Astrocyte of the spinal cord (primary cell): ENCODE measurements at regions not wholly inside any gene's neighbourhood (a gene's known extent, or its start where the extent isn't known, plus 50 kb on each side); places are given as distances from the start of the nearest gene placed in this dataset.
"Not testable (repeated sequence)": the region's sequence is repeated elsewhere in the genome, so short reads cannot be mapped to it uniquely, and the experiment has no call there.

ENCODE experiments used
- DNase-seq: peaks from one replicate; pipeline ENCODE4 v3.0.0; 2011; ENCODE audit warnings: low read depth, low spot score
- H3K4me3 ChIP-seq: 2 replicates; pipeline ENCODE4 v1.5.1; 2011; ENCODE audit warnings: low read depth, mild to moderate bottlenecking, low read length, moderate library complexity
- CTCF ChIP-seq: IDR thresholded peaks from 2 replicates; pipeline ENCODE4 v1.5.1; 2012; ENCODE audit warnings: low read depth, mild to moderate bottlenecking, low read length, inconsistent platforms
- in situ Hi-C: cut with HindIII; loops from 2 replicates; pipeline ENCODE4 v1.10.0; 2017; ENCODE audit warnings: low sequenced_read_pairs

- no peak for DNase-seq
- H3K4me3 ChIP-seq: no peak overlapping the region
- in situ Hi-C loops: no loop called here
- TF ChIP-seq CTCF: no peak
Observed at GRCh38 chr14:53401646-53402045, 248.5 kb upstream of the DDHD1 start.

DNA sequence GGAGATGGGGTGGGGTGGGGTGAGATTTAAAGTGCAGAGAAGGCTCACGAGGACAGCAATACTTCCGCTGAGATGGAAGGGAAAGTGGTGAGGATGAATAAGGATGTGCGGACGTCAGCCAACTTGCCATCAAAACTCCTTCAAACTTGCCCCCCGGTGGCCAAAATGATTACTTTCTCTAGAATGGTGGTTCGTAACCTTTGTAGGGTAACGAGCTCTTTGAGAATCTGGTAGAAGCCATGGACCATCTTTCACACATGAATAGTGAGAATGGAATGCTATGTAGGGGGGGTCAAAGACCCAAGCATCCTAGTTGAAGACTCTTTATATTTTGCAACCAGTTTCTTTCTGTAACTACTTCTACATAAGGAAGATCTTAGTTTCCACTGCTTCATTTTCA, 245.9 kb upstream of the DDHD1 start:
- in situ Hi-C loops: no loop called here
- H3K4me3 ChIP-seq: no peak overlapping the region
- peak; percentile 39 for TF ChIP-seq CTCF
- DNase-seq: peak; percentile 70

GRCh38 chr14:53398616-53399015, 245.5 kb upstream of the DDHD1 start:
- TF ChIP-seq CTCF: no peak
- no peak for DNase-seq
- no peak overlapping the region for H3K4me3 ChIP-seq
- in situ Hi-C loops: no loop called here

GRCh38 chr14:53395267-53395666, 242.1 kb upstream of the DDHD1 start:
- in situ Hi-C loops, H3K4me3 ChIP-seq, DNase-seq: not testable (repeated sequence)

DNA sequence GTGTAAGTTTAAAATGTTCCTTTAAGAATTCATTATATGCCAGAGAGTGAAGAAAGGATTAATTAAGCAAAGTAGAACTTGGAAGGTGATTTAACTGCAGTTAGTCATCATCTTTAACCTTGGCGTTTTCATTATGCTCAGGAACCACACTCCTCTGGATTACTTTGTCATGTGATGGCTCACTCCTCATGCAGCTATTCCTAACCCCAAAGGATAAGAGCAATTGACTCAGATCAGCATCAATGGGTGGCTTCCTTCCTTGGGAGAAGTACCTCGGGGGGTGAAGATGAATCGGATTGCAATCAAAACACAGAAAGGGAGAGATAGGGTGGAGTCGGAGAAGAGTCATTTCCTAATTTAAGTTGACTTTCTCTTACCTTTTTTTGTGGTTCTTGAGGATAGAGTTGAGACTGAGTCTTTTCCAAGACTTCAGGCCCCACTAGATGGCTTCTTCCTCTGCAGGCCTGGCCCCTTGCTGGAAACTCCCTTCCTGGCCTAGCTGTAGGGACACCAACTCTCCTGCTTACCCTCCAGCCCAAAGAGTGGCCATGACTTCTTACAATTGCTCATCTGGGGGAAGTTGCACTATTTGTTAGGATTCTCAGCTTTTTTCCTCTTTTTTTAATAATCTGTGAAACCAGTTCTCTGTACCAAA, 238.6 kb upstream of the DDHD1 start:
- no peak for TF ChIP-seq CTCF
- DNase-seq: peak; percentile 88
- H3K4me3 ChIP-seq: no peak overlapping the region
- in situ Hi-C loops: no loop called here

DNA sequence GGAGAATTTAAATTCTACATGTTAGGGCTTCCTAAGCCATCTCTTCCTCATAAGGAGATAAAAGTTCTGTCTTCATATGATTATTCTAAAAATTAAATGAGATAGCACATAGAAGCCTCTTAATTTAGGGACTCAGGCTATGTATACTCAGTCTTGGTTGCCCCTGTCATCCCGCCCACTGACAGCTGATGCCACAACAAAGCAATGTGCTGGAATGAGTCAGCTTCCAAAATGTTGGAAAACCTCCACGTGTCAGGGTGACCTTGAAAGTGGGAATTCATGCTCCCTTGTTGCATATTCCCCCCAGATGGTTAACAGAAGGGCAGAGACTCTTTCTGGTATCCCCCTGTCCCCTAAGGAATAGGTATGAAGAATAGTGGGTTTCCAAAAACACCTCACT, 238.0 kb upstream of the DDHD1 start:
- no peak for TF ChIP-seq CTCF
- in situ Hi-C loops: no loop called here
- DNase-seq: peak; percentile 66
- no peak overlapping the region for H3K4me3 ChIP-seq

DNA sequence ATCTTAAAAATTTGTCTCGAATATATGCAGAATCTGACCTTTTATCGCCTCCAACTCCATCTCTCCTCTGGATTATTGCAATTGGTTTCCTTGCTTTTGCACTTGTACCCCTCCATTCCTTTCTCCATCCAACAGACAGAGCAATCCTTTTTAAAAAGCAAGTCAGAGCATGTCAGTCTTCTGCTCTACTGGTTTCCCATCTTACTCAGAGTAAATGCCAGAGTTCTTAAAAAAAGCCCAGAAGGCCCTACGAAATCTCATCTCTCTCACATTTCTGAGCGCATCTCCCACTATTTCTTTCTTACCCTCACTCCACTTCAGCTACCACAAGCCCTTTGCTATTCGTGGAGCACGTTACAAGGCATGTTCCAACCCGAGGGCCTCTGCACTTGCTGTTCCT, 236.9 kb upstream of the DDHD1 start:
- DNase-seq: no peak
- in situ Hi-C loops: no loop called here
- TF ChIP-seq CTCF: no peak
- H3K4me3 ChIP-seq: no peak overlapping the region
